ENCODE measurements at regions not wholly inside any gene's neighbourhood (a gene's known extent, or its start where the extent isn't known, plus 50 kb on each side); places are given as distances from the start of the nearest gene placed in this dataset.

- no peak for TF ChIP-seq POLR2A (IDR thresholded peaks at IDR 0.05)
- no peak for TF ChIP-seq CTCF (IDR thresholded peaks at IDR 0.05)
- TF ChIP-seq EP300 (IDR thresholded peaks at IDR 0.05; ENCODE audit: low read depth): no peak
- TF ChIP-seq POLR2AphosphoS5 (IDR thresholded peaks at IDR 0.05): no peak
- Histone ChIP-seq H3K36me3 (no peaks in the 10 kb centered on the region), H3K4me3 (no peak overlapping the region), H3K27ac (no peak overlapping the region), H3K4me1 (peaks cover 4 to 11% (median 8%) of the 10 kb centered on the region in 4 donors), H3K27me3 (no peaks in the 10 kb centered on the region), H3K9me3 (no peaks in the 10 kb centered on the region)
- no peak for DNase-seq
- intact Hi-C loops (cut with DNase I; ENCODE audit: low total_unique reads): no loop called here
- 17 to 25% methylated on average over 4 of the region's 4 CpGs for WGBS, 2 donors (ENCODE audit: low coverage in 1 of 2)
- in situ Hi-C loops (cut with MboI; ENCODE audit: low pct_ligation_motif_present in 1 of 4, low pct_unique_long_range_greater_than_20kb in 1 of 4, low sequenced_read_pairs in 3 of 4): loop anchor here in 3 of 4 donors (10.0 to 25.0 kb wide), 3 partner anchors 198 to 477 kb away; no protein-coding TSS in a partner anchor
These were observed 113.6 kb upstream of the STK17B start for GRCh38 chr2:196284866-196285557.

DNA sequence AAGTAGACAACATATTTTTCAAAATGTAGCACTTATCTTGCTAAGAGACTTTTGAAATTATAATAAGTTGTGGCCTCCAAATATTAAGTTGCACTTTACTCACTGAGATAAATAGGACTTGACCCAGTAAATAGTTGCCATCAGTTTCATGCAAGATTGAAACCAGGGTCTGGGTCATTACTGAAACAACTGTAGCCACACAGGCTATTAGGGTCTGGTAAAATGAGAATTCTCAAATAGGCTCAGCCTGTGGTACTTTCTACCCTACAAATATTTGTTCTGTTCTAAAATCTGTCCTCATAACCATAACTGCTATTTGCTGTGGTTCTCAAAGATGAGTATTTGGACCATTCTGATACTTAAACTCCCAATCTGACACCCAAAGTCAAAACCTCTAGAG is 115.4 kb upstream of the STK17B start:
- H3K9me3 ChIP-seq: no peaks in the 10 kb centered on the region
- H3K36me3 ChIP-seq: no peaks in the 10 kb centered on the region
- DNase-seq: no peak
- intact Hi-C loops (cut with DNase I; ENCODE audit: low total_unique reads): no loop called here
- no peak for TF ChIP-seq EP300 (IDR thresholded peaks at IDR 0.05; ENCODE audit: low read depth)
- peaks cover 4 to 11% (median 8%) of the 10 kb centered on the region in 4 donors for H3K4me1 ChIP-seq
- no peaks in the 10 kb centered on the region for H3K27me3 ChIP-seq
- in situ Hi-C loops (cut with MboI; ENCODE audit: low pct_ligation_motif_present in 1 of 4, low pct_unique_long_range_greater_than_20kb in 1 of 4, low sequenced_read_pairs in 3 of 4): loop anchor here in 3 of 4 donors (10.0 to 25.0 kb wide), 3 partner anchors 200 to 475 kb away; no protein-coding TSS in a partner anchor
- no peak overlapping the region for H3K4me3 ChIP-seq
- H3K27ac ChIP-seq: no peak overlapping the region

GRCh38 chr2:196287523-196287922 is 116.1 kb upstream of the STK17B start:
- H3K4me1 ChIP-seq: peaks cover 4 to 11% (median 8%) of the 10 kb centered on the region in 4 donors
- no peak overlapping the region for H3K4me3 ChIP-seq
- WGBS, 2 donors (ENCODE audit: low coverage in 1 of 2): 72 to 87% methylated on average over 1 of the region's 1 CpG
- in situ Hi-C loops (cut with MboI; ENCODE audit: low pct_ligation_motif_present in 1 of 4, low pct_unique_long_range_greater_than_20kb in 1 of 4, low sequenced_read_pairs in 3 of 4): loop anchor here in 3 of 4 donors (10.0 to 25.0 kb wide), 3 partner anchors 200 to 475 kb away; no protein-coding TSS in a partner anchor
- intact Hi-C loops (cut with DNase I; ENCODE audit: low total_unique reads): no loop called here
- H3K9me3 ChIP-seq: no peaks in the 10 kb centered on the region
- H3K27ac ChIP-seq: no peak overlapping the region
- no peaks in the 10 kb centered on the region for H3K36me3 ChIP-seq
- TF ChIP-seq POLR2AphosphoS5 (IDR thresholded peaks at IDR 0.05) (no peak), CTCF (IDR thresholded peaks at IDR 0.05) (no peak), EP300 (IDR thresholded peaks at IDR 0.05; ENCODE audit: low read depth) (no peak), POLR2A (IDR thresholded peaks at IDR 0.05) (no peak)
- DNase-seq: no peak
- H3K27me3 ChIP-seq: no peaks in the 10 kb centered on the region

DNA sequence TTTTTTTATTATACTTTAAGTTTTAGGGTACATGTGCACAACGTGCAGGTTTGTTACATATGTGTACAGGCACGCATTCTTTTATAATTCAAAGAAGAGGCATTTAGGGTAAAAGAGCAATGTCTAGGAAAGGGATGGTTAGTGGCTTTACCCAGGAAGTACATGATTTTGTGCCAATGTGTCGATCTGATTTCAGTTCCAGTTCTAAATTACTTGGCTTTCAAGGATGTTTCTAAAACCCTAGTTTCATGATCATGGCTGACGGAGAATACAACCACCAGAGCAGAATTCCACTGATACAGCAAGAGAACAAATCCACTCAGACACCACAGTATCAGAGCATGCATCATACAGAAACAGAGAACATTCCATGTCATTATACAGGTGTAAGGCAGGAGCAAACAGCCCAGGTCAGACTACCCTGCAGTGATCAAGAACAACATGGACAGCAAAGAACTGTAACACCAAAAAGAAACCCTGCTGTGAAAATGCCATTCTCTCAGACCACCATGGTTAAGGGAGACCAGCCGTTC is 116.7 kb upstream of the STK17B start:
- H3K4me1 ChIP-seq: peaks cover 4 to 11% (median 8%) of the 10 kb centered on the region in 4 donors
- intact Hi-C loops (cut with DNase I; ENCODE audit: low total_unique reads): no loop called here
- H3K4me3 ChIP-seq: no peak overlapping the region
- no peaks in the 10 kb centered on the region for H3K36me3 ChIP-seq
- TF ChIP-seq POLR2AphosphoS5 (IDR thresholded peaks at IDR 0.05) (no peak), POLR2A (IDR thresholded peaks at IDR 0.05) (no peak), CTCF (IDR thresholded peaks at IDR 0.05) (no peak), EP300 (IDR thresholded peaks at IDR 0.05; ENCODE audit: low read depth) (no peak)
- H3K27me3 ChIP-seq: no peaks in the 10 kb centered on the region
- WGBS, 2 donors (ENCODE audit: low coverage in 1 of 2): 63 to 74% methylated on average over 4 to 5 of the region's 5 CpGs
- no peak overlapping the region for H3K27ac ChIP-seq
- no peaks in the 10 kb centered on the region for H3K9me3 ChIP-seq
- in situ Hi-C loops (cut with MboI; ENCODE audit: low pct_ligation_motif_present in 1 of 4, low pct_unique_long_range_greater_than_20kb in 1 of 4, low sequenced_read_pairs in 3 of 4): loop anchor here in 3 of 4 donors (10.0 to 25.0 kb wide), 3 partner anchors 201 to 474 kb away; no protein-coding TSS in a partner anchor
- no peak for DNase-seq

All from transverse colon (tissue), 4 donors.